HL-60 (cell line): ENCODE measurements at regions not wholly inside any gene's neighbourhood (a gene's known extent, or its start where the extent isn't known, plus 50 kb on each side); places are given as distances from the start of the nearest gene placed in this dataset.
"Not testable (repeated sequence)": the region's sequence is repeated elsewhere in the genome, so short reads cannot be mapped to it uniquely, and the experiment has no call there.

ENCODE experiments used
- DNase-seq, 2 experiments: peaks; one replicate each; pipeline ENCODE4 v3.0.0-alpha.2; 2010 to 2020; ENCODE audit warnings: low read depth in 1 of 2, low spot score in 1 of 2
- H3K27ac ChIP-seq: fragments of 250-450 bp; sonication (Bioruptor Pico); replicated peaks from 2 replicates; pipeline ENCODE4 v1.5.1; 2020; ENCODE audit warnings: mild to moderate bottlenecking, moderate library complexity
- H3K27me3 ChIP-seq: fragments of 250-450 bp; sonication (Bioruptor Pico); 2 replicates; pipeline ENCODE4 v1.5.1; 2021; ENCODE audit warnings: mild to moderate bottlenecking, moderate library complexity; ENCODE audit not compliant: insufficient read depth, poor library complexity, severe bottlenecking
- H3K4me3 ChIP-seq: replicated peaks from 2 replicates; pipeline ENCODE4 v1.5.1; 2011; ENCODE audit warnings: mild to moderate bottlenecking, control low read depth, low read length; ENCODE audit not compliant: insufficient read depth

DNA sequence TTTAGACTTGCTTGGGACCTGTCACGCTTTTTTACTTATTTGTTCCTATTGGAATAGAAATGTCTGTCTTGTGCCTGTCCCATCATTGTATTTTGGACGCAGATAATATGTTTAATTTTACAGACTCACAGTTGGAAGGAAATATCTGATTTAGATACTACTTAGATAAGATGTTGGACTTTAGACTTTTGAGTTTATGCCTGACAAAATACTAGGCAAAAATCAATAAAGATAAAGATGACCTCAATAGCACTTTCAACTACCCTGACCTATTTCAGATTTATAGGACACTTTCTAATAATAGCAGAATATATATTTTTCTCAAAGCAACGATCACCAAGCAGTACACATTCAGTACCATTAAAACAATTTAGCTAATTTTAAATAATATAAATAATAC lies 150.1 kb upstream of the TGIF2LX start:
- not testable (repeated sequence) for DNase-seq, H3K27ac ChIP-seq, H3K4me3 ChIP-seq, H3K27me3 ChIP-seq

DNA sequence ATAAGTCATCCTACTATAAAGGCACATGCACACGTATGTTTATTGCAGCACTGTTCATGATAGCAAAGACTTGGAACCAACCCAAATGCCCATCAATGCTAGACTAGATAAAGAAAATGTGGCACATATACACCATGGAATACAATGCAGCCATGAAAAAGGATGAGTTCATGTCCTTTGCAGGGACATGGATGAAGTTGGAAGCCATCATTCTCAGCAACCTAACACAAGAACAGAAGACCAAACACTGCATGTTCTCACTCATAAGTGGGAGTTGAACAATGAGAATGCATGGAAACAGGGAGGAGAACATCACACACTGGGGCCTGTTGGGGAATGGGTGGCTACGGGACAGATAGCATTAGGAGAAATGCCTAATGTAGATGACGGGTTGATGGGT lies 110.3 kb upstream of the TGIF2LX start:
- H3K27me3 ChIP-seq, H3K27ac ChIP-seq, DNase-seq, H3K4me3 ChIP-seq: not testable (repeated sequence)

- not testable (repeated sequence) for DNase-seq, H3K27me3 ChIP-seq, H3K4me3 ChIP-seq, H3K27ac ChIP-seq
Measured at GRCh38 chrX:89839723-89840122, 82.0 kb upstream of the TGIF2LX start.

DNA sequence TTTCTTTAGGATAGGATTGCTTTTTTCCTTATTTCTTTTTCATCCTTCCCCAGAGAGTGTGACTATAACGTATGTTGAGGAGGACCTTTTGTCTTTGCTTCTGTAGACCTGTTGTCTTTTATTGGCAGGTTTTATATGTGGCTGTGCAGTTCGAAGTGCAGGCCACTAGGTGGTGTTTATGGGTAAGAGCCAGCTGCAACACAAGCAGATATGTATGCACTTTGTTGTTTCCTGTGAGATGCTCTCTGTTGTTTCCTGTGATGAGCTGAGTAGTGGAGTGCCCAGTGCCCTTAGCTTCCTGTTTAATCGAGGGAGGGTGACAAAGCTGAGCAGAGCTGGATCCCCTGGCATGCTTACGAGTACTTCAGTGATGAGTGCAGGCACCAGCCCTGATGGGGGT lies 50.0 kb upstream of the TGIF2LX start:
- H3K27me3 ChIP-seq, H3K4me3 ChIP-seq, H3K27ac ChIP-seq: not testable (repeated sequence)
- peak in 1 of 2 experiments; percentile 23 for DNase-seq
